PC-3 (cell line): ENCODE measurements at regions not wholly inside any gene's neighbourhood (a gene's known extent, or its start where the extent isn't known, plus 50 kb on each side); places are given as distances from the start of the nearest gene placed in this dataset.

Experiments
- EZH2 ChIP-seq: fragments of 300-600 bp; sonication (generic); IDR thresholded peaks from one replicate; pipeline ENCODE4 v1.6.1; 2017; ENCODE audit warnings: antibody characterized with exemption, mild to moderate bottlenecking, low read length; ENCODE audit not compliant: unreplicated experiment
- EZH2phosphoT487 ChIP-seq: fragments of 300-600 bp; sonication (generic); IDR thresholded peaks from 2 replicates; pipeline ENCODE4 v1.6.1; 2018; ENCODE audit warnings: mild to moderate bottlenecking, antibody characterized with exemption, low read length, borderline replicate concordance
- TF ChIP-seq, protein P1 (sequence below): fragments of 300-600 bp; sonication (generic); conservative IDR thresholded peaks from 2 replicates; pipeline ENCODE4 v1.5.1; 2017; ENCODE audit warnings: antibody characterized with exemption, low read depth, mild to moderate bottlenecking, low read length

- TF ChIP-seq EZH2, result no peak
- TF ChIP-seq, protein P1, sequence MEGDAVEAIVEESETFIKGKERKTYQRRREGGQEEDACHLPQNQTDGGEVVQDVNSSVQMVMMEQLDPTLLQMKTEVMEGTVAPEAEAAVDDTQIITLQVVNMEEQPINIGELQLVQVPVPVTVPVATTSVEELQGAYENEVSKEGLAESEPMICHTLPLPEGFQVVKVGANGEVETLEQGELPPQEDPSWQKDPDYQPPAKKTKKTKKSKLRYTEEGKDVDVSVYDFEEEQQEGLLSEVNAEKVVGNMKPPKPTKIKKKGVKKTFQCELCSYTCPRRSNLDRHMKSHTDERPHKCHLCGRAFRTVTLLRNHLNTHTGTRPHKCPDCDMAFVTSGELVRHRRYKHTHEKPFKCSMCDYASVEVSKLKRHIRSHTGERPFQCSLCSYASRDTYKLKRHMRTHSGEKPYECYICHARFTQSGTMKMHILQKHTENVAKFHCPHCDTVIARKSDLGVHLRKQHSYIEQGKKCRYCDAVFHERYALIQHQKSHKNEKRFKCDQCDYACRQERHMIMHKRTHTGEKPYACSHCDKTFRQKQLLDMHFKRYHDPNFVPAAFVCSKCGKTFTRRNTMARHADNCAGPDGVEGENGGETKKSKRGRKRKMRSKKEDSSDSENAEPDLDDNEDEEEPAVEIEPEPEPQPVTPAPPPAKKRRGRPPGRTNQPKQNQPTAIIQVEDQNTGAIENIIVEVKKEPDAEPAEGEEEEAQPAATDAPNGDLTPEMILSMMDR, result no peak
- no peak for TF ChIP-seq EZH2phosphoT487
Observed at GRCh38 chr6:113765909-113766308, 91.2 kb upstream of the MARCKS start.
